GM21526 (cell line): ENCODE measurements at regions not wholly inside any gene's neighbourhood (a gene's known extent, or its start where the extent isn't known, plus 50 kb on each side); places are given as distances from the start of the nearest gene placed in this dataset.
"Not testable (repeated sequence)": the region's sequence is repeated elsewhere in the genome, so short reads cannot be mapped to it uniquely, and the experiment has no call there.

Experiments used
- ATAC-seq: cut with Tn5 transposase; IDR thresholded peaks from one replicate; pipeline ENCODE4 v1.9.1; 2021; ENCODE audit warnings: moderate library complexity; ENCODE audit not compliant: unreplicated experiment, low FRiP score

- ATAC-seq = no peak
Observed at GRCh38 chr11:23727794-23728193, 769.1 kb upstream of the LUZP2 start.

GRCh38 chr11:23729088-23729487 lies 767.8 kb upstream of the LUZP2 start:
- ATAC-seq = no peak

GRCh38 chr11:23730307-23730998 lies 766.4 kb upstream of the LUZP2 start:
- ATAC-seq = no peak

GRCh38 chr11:23732026-23732425 lies 764.8 kb upstream of the LUZP2 start:
- no peak for ATAC-seq

GRCh38 chr11:23746896-23747295 lies 750.0 kb upstream of the LUZP2 start:
- no peak for ATAC-seq

- ATAC-seq = no peak
Observed at GRCh38 chr11:23749762-23750430, 747.0 kb upstream of the LUZP2 start.

GRCh38 chr11:23751280-23751679 lies 745.6 kb upstream of the LUZP2 start:
- no peak for ATAC-seq

- no peak for ATAC-seq
Observed at GRCh38 chr11:23755076-23755475, 741.8 kb upstream of the LUZP2 start.

- no peak for ATAC-seq
Observed at GRCh38 chr11:23755769-23756168, 741.1 kb upstream of the LUZP2 start.

- no peak for ATAC-seq
Observed at GRCh38 chr11:23759489-23759888, 737.4 kb upstream of the LUZP2 start.

GRCh38 chr11:23764286-23764685 lies 732.6 kb upstream of the LUZP2 start:
- no peak for ATAC-seq

GRCh38 chr11:23765682-23766252 lies 731.1 kb upstream of the LUZP2 start:
- ATAC-seq = no peak

- ATAC-seq = no peak
Observed at GRCh38 chr11:23767576-23767975, 729.3 kb upstream of the LUZP2 start.

GRCh38 chr11:23769214-23769613 lies 727.6 kb upstream of the LUZP2 start:
- no peak for ATAC-seq

- no peak for ATAC-seq
Observed at GRCh38 chr11:23772081-23772480, 724.8 kb upstream of the LUZP2 start.

- ATAC-seq = no peak
Observed at GRCh38 chr11:23778971-23779370, 717.9 kb upstream of the LUZP2 start.

- no peak for ATAC-seq
Observed at GRCh38 chr11:23780231-23780630, 716.6 kb upstream of the LUZP2 start.

- no peak for ATAC-seq
Observed at GRCh38 chr11:23781803-23782560, 714.9 kb upstream of the LUZP2 start.

- not testable (repeated sequence) for ATAC-seq
Observed at GRCh38 chr11:23786974-23787373, 709.9 kb upstream of the LUZP2 start.

GRCh38 chr11:23789200-23789853 lies 707.5 kb upstream of the LUZP2 start:
- no peak for ATAC-seq

- no peak for ATAC-seq
Observed at GRCh38 chr11:23789938-23790371, 706.9 kb upstream of the LUZP2 start.
